SK-N-DZ (cell line): ENCODE measurements at regions not wholly inside any gene's neighbourhood (a gene's known extent, or its start where the extent isn't known, plus 50 kb on each side); places are given as distances from the start of the nearest gene placed in this dataset.

ENCODE experiments used
- DNase-seq: peaks from one replicate; pipeline ENCODE4 v3.0.0-alpha.2; 2015; ENCODE audit warnings: low spot score

DNA sequence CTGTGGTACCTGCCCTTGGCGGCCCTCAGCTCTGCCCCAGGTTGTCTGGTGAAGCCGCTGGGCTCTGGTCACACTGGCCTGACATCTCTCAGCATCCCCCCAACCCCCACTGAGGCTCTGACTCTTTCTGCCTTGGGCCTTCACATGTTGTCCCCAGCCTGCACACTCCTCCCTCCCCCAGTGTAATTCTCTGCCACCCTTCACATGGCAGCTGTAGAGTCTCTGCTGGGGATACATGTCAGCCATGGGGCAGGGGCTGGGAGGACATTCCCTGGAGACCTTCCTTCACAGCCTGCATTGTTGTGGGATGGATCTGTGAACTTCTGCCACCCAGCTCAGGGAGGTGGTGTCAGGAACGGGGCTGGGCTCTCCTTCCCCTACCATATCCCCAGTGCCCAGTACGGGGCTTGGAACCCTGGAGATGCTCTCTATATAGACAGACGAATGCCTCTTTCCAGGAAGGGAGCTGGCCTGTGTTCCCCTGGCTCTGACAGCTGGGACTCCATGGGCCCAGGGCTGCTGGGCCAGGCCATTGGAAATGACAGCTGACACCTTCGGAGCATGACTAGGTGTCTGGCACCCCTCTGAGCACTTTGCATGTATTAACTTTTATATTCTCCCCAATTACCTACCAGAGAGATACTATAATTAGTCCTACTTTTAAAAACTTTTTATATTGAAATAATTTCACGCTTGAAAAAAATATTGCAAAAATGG lies 151.5 kb downstream of the INHBB start:
- DNase-seq = no peak

DNA sequence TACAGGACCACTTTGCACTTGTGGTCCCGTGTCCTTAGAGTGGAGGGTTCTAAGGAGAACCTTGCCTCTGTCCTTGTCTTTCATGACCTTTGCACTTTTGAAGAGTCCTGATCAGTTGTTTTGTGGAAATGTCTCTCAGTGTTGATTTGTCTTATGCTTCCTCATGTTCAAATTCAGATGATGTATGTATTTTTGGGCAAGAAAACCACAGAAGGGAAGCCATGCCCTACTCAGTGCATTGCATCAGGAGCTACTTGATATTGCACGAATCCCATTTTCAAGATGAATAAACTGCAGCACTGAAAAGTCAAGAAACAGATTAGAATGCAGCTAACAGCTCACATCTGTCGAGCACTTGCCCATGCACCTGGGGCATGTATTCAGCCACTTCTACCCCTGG lies 152.2 kb downstream of the INHBB start:
- no peak for DNase-seq

DNA sequence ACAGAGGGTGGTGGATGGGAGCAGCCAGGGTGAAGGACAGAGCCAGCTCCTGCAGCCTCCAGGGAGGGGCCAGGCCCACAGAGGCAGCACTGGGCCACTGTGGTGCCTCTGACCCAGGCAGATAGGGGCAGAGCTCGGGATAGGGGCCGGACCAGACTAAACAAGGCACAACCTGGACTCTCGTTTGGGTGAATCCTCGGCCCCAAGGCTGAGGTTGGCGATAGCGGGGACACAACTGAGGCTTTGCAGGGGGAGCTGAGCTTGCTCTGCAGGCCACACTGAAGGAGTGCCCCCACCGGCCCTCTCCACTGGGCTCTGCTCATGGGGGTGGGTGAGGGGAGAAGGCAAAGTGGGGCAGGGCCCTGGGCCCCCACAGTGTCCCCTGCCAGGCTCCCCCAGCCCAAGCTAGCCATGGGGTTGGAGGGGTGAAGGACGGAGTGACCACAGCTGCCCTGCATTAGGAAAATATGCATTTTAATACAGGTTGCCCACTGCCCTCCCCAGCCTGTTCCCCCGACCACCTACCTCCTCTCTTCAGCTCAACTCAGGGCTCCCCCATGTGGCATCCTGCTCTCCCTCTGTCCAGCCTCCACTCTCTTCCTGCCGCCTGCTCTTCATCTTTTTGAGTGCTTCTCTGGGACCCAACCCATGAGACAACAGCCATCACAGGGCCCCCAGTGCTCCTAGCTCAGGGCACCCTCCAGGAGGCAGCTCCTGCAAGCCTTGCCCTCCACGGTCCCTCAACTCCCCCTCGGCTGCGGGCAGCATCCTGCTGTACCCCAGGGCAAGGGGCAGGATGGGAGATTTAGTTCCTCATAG lies 152.8 kb downstream of the INHBB start:
- no peak for DNase-seq

DNA sequence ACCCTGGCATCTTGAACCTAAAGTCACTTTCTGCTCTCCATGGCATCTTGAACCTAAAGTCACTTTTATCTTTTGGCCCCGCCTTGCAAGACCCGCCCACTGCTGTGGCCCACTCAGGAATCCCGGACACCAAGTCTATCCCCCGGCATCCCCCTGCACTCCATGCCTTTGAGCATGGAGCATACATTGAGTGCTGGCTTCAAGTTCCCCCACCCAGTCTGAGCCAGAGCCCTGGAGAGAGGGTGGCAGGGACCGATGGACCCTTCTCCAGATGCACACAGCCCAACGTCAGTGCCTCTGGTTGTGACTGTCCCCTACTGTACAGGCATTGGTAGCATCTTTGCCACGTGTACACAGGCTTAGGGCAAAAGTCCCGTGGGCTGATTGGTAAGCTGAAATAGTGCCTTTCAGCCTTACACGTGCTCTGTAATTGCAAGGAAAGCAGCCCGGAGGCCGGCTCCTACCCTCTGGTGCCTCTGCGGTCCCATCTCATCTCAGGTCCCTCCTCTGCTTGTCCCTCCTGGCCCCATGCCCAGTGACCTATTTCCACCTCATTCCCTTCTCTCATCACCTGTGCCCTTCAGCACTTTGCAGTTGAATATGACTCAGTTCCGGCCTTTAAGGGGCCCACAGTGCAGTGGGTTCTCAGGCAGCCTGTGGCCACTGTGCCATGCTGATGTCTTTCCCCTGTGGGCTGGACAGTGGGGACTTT lies 154.0 kb downstream of the INHBB start:
- DNase-seq = no peak

DNA sequence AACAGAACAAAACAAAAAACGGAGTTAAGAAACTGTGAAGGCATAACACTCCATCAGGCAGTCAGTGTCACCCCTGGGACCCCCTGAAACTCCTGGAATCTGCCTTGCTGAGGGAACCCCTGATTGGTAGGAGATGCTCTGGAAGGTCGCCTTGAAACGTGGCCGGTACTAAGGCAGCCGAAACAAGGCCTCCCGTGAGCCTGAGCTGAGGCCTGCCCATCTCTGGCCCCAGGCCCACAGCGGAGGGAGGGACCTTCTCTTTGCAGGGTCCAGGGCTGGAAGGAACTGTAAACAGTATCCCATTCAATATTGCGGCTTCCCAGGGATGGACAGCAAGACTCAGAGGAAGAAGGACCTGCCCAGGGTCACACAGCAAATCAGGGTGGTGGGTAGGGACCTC lies 155.7 kb downstream of the INHBB start:
- DNase-seq = no peak

DNA sequence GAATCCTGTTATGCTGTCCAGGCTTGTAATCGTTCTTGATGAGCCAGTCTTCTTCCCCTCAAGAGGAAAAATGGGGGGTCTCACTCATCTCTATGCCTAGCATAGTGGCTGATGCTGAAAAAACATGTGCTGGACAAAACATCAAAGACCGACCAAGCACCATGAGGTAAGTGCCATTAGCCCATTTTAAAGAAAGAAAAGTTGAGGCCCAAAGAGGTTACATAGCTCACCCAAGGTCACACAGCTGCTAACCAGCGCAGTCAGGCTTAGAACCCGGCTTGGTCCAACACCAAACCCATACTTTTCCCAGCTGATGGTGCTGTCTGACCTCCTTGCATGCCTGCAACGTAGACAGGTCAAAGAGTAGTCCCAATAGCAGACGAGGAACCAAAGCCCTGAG lies 156.4 kb downstream of the INHBB start:
- DNase-seq = no peak

DNA sequence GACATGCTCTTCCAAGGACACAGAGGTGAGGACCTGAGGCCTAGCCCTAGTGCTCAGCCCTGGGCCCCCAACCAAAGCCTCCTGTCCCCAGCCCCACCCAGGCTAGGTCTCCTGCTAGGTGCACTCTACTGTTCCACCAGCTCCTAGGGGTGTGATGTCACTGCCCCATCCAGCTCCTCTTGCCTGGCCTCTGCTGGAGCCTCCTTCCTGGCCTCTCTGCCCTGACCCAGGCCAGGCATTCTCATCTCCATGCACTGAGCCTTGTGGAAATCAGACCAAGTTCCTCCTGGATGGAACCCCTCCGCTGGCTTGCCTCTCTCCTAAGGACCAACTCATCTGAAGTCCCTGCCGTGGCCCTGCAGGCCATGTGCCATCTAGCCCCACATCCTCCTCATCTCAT lies 156.8 kb downstream of the INHBB start:
- DNase-seq = no peak

DNA sequence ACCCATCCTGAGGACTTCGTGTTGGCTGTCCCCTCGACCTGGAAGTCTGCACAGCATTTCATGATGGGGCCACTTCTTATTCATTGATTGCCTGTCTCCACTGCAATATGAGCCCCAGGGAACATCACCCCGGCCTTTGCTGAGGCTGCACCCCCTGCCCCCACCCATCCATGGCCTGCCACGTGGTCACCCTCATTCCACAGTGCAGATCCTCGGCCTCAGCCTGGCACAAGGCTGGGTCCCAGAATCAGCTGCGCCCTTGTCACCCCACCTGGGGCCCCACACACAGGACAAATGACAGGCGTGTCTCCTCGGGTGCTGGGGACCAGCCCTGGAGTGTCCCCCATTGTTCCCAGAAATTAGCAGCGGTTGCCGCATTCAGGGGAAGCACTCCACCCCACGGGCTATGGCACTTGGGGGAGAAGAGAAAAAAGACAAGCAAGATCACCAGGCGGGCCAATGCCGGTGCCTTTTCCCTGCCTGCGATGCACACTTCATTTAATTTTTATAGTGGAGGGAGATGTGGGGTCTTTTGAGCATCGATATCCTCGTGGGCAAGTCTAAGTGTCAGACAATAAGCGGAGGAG lies 157.4 kb downstream of the INHBB start:
- no peak for DNase-seq

DNA sequence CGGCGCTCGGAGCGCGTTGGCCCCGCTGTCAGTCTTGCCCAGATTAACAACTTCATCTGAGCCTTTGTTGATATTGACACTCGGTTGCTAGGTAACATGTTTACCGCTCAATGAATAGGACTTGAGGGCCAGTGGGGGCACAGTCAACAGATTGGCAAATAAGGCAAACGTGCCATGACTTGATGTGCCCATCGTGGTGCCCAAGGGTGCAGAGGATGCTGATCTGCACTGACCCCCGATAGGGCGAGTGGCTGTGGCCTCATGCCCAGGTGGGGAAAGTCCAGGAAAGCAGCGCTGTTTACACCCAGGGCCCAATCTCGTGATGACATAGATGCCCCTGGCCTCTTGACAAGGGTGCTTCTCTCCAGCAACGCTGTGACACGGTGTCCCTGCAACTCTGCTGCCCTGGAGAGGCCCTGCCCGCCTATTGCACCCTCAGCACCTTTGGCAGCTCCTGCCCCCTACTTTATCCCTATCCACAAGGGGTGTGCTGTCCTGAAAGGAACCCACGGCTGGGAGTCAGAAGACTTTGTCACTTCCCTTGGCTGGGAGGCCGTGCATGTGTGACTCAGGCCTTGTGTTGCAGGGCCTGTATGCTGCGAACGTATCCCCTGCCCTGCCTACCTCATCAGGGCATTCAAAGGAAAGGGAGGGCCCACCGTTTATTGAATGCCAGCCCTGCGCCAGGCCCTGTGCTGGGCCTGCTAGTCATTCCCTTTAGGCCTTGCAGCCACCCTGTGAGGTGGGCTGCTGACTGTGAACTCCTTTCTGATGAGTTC lies 158.0 kb downstream of the INHBB start:
- no peak for DNase-seq

DNA sequence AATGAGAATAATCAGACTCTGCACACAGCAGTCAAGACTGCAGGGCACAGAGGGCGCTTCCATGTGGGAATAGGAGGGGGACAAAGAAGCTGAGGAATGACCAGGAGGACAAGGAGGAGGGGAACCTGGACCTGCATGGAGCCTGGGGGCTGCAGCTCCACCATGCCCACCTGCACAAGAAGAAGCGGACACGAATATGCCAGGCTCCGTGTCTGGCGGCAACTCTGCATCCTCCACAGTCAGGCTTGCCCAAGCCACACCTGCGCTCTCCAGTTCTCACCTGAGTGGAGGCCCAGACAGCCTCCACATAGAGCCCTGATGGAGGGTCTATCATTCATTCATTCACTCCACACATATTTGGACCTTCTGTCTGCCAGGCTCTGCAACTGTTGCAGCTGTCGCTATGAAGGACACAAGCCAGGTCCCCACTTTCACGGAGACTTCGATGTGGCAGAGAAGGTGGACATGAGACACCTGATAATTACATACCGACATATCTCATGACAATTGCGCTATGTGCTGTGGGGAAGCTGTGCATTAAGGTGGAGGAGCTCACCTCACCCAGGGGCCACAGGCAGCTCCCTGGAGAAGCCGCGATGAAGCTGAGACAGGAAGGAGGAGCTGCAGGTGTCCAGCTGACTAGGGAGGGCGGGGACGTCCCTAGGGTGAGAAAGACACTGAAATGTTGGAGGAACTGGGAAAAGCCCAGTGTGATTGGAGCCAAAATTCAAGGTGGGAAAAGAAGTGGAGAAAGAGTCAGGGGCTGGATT lies 159.2 kb downstream of the INHBB start:
- DNase-seq = no peak

DNA sequence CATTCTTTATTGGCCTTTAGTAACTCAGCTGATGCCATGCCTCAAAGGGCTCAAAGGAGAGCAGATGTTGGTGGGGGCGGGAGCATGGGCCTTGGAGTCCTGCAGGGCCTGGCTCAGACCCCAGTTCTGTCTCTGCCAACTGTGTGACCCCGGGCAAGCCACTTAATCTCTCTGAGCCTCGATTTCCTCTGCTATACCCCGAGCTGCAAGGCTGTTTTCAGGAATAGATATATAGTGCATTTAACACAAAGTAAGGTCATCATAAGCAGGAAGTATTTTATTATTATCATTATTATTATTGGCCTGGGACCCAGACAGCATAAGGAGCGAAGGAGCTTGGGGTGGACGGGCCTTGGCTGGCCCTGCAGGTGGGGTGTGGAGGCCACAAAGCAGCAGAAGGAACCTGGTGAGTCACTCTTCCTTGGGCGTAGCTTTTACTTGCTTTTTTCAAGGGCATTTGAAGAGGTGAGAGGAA lies 162.7 kb downstream of the INHBB start:
- DNase-seq = no peak

DNA sequence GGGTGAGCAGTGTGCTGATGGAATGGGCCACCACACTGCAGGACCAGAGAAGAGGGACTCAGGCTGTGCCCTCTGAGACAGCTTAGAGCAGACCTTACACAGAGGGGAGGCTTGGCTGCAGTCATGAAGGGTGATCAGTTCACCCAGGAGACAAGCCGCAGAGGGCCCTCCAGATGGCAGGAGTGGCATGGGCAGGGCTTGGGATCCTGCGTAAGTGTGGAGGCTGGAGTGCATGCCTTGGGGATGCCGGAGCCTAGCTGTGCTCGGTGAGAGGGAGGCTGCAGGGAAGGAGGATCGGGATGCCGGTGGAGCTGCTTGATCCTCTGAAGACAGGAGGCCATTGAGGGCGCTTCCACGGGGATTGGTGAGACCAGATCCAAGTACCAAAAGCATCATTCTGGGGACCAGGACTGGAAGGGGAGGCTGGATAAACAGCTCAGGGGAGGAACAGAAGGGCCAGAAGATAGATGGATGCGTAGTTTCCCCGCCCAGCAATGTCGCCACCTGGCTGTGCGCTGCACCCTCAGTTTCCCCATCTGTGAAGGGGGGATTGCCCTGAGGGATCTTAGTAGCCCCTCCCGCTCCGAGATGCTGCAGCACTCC lies 163.4 kb downstream of the INHBB start:
- DNase-seq = no peak

DNA sequence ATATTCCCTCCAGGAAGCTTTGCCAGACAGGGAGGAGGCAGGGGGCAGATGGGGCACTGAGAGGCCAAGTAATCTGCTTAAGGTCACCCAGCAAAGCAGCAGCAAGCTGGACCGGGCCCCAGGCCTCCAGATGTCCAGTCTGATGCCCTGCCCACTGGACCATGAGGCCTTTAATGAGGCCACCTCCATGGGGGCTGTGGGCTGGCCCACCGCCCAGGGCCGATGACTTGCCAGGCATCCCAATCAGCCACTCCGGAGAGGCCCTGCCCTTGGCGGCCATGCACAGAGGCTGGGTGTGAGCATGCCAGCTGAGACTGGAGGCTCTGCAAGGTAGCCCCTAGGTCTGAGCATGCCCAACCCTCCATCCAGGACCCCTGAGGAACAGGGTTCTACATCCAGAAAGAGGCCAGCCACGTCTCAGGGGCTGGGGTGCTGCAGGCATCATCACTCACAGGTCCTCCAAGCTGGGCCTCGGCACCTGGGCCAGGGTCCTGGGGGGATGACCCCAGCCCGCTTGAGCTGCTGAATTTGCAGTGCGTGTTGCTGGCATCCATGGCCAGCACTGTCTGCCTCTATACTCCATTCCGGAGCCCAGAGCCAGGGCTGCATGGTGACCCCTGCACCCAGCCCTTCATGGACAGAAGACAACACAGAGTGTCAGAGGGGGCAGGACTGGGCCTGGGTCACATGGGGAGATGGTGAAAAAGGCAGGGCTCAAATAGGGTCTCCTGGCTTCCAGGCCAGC lies 164.2 kb downstream of the INHBB start:
- no peak for DNase-seq

DNA sequence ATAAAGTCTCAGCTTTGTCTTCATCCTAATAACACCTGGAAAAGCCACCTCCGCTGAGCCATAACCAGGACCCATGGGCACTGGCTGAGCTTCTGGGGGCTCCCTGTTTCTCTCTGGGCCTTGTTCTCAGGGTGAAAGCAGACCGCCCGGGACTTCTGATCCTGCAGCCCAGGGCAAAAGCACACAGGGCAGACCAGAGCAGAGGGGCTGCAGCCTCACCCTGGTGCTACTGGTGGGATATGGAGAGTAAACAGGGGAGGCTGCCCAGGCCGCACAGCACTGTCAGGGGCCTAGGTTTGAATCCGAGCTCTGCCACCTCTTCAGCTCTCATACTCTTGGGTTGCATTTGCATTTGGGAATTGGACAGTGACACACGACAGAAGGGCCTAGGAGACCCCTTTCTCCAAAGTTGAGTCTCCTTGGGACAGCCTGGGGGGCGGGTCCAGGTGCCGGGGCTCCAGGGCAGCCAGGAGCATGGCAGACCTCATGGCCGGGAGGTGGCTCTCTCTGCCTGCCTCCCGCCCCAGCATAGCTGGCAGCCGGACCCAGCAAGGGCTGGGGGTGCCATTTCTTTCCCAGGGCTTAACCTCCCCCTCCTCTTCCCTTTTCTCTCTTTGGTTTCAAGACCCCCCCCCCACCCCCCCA lies 164.9 kb downstream of the INHBB start:
- DNase-seq = no peak

DNA sequence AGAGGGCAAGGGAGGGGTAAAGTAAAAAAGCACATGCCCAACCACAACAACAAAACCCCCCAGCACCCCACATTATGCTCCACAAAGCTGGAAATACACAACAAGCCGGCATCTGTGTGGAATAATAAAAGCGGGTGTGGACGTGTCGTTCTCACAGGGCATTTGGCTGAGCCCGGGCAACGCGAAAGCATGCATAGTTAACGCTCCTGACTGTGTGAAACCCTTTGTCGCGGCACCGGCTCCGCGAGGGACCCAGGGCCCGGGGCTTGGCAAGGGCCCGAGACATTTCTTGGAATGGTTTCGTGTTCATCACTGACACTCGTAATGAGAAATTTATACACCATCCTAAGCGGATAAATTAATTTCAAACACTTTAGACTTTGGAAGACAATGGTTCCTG lies 165.6 kb downstream of the INHBB start:
- no peak for DNase-seq

DNA sequence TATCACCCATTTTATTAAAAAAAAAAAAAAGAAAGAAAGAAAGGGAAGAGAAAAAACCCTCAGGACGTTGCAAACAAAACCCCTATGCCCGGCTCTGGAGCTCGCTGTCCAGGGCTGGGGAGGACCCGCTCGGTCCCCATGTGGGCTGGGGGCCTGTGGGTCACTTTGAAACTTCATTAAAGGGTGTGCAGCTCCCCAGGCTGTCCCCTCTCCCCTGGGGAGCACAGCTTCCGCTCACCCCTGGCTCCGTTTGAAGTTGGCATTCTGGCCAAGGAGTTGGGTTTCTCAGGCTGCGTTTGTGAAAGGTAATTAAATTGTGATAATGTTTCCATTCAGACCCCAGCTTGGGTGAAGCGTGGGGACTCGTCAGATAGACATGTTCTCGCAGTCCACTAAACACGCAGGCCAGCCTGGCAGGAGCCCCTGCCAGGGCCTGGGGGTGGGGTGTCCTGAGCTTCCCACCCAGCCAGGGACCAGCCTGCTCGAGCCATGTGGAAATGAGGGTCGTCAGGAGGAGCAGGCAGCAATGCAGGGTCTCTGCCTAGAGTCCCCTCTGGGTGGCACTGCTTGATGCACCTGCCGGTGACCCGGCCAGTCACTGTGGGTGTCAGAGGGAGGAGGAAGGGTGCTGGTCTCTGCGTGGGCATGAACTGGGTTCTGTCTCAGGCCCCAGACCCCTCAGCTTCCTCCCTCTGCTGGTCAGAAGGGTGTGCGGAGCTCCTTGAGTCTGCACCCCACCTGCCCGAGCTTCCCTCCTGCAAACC lies 166.2 kb downstream of the INHBB start:
- no peak for DNase-seq

DNA sequence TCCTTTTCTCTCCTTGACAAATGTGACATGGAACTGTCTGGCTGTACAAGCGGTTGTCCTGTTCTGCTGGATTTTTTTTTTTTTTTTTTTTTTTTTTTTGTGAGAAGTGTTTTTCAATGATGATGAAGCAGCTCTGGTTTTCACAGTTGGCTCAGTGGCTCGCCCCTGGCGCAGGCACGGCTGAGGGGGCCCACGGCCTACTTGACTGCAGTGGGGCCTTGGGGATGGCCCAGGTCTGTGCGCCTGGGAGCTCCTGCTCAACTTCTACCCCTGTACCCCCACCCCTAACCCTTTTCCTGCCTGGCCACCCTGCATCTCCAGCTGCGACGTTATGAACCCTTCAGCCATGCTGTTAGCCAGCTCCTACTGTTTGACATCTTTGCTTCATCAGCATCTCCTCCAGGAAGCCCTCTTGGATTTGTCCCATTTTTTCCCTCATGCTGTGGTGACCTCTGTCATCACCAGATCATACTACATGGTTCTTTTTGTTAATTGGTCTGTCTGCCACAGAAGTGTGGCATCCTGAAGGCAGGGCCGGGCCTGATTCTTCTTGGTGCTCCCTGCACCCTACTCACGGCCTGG lies 167.9 kb downstream of the INHBB start:
- DNase-seq = no peak

DNA sequence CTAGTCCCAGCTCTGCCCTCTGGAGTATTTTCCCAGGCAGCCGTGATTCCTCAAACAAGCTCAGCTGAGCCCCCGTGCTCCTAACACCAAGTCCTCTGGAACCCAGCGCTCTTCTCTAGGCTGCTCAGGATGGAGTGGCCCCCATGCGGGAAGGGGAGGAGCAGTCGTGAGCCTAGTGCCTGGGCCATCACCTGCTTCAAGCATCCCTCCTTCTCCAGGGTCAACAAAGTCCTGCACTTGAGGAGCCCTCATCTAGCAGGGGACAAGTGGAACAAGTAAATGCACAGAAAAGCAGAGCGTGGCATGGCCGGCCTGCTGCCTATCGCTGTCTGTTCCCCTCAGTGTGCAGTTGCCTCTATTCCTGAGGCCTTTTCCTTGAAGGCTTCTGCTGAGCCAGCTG lies 168.6 kb downstream of the INHBB start:
- no peak for DNase-seq
